Kidney (tissue), 13 donors: ENCODE measurements at regions not wholly inside any gene's neighbourhood (a gene's known extent, or its start where the extent isn't known, plus 50 kb on each side); places are given as distances from the start of the nearest gene placed in this dataset.

Experiments
- DNase-seq, 5 donors: peaks; one replicate each; pipeline ENCODE4 v3.0.0-alpha.2; 2013 to 2020
- FAIRE-seq: peaks from 2 replicates; lab custom pipeline; 2012; peaks lifted over from hg19 to GRCh38; lab: Jason Lieb, UNC
- H3K27ac ChIP-seq, 2 donors: one replicate each; pipeline ENCODE4 v1.7.0; 2013; ENCODE audit warnings: low read depth in 2 of 2, low read length in 2 of 2, inconsistent platforms in 1 of 2
- H3K27me3 ChIP-seq: one replicate; pipeline ENCODE4 v1.7.1; 2013; ENCODE audit warnings: low read length, inconsistent platforms; ENCODE audit not compliant: control insufficient read depth, insufficient read depth
- H3K36me3 ChIP-seq, 3 donors: one replicate each; pipeline versions ENCODE4 v1.7.0 to v1.7.1; 2013; ENCODE audit warnings: low read length in 3 of 3, control low read depth in 1 of 3, inconsistent platforms in 1 of 3; ENCODE audit not compliant: insufficient read depth in 3 of 3, control insufficient read depth in 2 of 3
- H3K4me1 ChIP-seq, 3 donors: one replicate each; pipeline versions ENCODE4 v1.7.0 to v1.7.1; 2013; ENCODE audit warnings: low read length in 3 of 3, inconsistent platforms in 1 of 3, low read depth in 1 of 3; ENCODE audit not compliant: control insufficient read depth in 2 of 3, insufficient read depth in 2 of 3
- H3K4me3 ChIP-seq, 3 donors: one replicate each; pipeline versions ENCODE4 v1.7.0 to v1.8.1; 2013; ENCODE audit warnings: low read length in 3 of 3, control low read depth in 1 of 3, inconsistent platforms in 1 of 3
- H3K9ac ChIP-seq, 3 donors: one replicate each; pipeline versions ENCODE4 v1.7.0 to v1.7.1; 2013; ENCODE audit warnings: low read length in 3 of 3, control low read depth in 1 of 3, inconsistent platforms in 1 of 3
- H3K9me3 ChIP-seq, 3 donors: one replicate each; pipeline versions ENCODE4 v1.7.0 to v1.7.1; 2013; ENCODE audit warnings: low read length in 3 of 3, control low read depth in 1 of 3, inconsistent platforms in 1 of 3; ENCODE audit not compliant: control insufficient read depth in 2 of 3, insufficient read depth in 1 of 3
- intact Hi-C: fragments of 100-400 bp; cut with DNase I; formaldehyde crosslinking; loops from one replicate; pipeline ENCODE4 v1.11.1; 2022
- TF ChIP-seq, protein P1 (sequence below): IDR thresholded peaks from 3 replicates; pipeline ENCODE4 v1.5.1; 2012; ENCODE audit warnings: mild to moderate bottlenecking, moderate library complexity, borderline replicate concordance; ENCODE audit not compliant: insufficient read depth; ENCODE audit errors: extremely low read depth
- donor health status: control.
- donor health status: control.
- donor health status: control.
- donor health status: control.
- donor health status: control.
- donor health status: DM: yes; HTN: yes; CAD: no.
- donor health status: Normal renal cell carcinoma (clear cell type).

DNA sequence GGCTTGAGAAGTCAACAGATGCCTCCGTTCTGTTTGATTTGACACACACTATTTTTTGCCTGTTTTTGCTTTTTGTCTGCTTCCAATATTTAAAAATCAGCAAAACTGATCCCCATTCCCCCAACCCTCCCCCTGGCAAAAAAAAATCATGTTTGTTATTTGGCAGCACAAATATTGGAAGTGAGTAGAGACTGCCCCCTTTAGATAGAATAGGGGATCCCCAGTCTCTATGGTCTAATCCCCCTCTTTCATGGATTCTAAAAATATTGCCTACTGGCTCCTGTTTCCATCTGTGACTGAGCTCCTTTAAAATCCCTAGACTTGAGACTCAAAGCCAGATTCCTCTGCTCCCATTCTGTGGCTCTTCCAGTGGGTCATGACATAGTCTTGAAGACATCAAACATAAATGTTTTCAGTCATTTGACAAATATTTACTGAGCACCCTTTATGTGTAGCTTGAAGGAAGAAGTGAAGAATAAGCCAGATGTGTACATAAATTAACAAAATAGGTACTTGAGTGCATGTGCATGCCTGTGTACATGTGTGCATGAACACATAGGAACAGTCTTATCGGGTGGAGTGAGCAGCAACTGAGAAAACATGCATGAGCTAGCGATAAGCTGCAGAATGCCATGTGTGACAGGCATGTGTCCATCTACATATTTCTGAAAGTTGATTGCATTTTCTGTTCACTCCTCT lies 101.2 kb downstream of the SALL1 start:
- FAIRE-seq (no peak), DNase-seq (no peak)
- H3K9ac ChIP-seq = no peak overlapping the region
- no peaks in the 10 kb centered on the region for H3K9me3 ChIP-seq
- H3K27me3 ChIP-seq = no peaks in the 10 kb centered on the region
- intact Hi-C loops = no loop called here
- H3K4me1 ChIP-seq = peaks cover 0 to 14% (median 9%) of the 10 kb centered on the region in 3 donors
- peak overlapping the region in 1 of 3 donors; percentile 34 for H3K4me3 ChIP-seq
- H3K27ac ChIP-seq = no peak overlapping the region
- no peaks in the 10 kb centered on the region for H3K36me3 ChIP-seq
- TF ChIP-seq, protein P1, sequence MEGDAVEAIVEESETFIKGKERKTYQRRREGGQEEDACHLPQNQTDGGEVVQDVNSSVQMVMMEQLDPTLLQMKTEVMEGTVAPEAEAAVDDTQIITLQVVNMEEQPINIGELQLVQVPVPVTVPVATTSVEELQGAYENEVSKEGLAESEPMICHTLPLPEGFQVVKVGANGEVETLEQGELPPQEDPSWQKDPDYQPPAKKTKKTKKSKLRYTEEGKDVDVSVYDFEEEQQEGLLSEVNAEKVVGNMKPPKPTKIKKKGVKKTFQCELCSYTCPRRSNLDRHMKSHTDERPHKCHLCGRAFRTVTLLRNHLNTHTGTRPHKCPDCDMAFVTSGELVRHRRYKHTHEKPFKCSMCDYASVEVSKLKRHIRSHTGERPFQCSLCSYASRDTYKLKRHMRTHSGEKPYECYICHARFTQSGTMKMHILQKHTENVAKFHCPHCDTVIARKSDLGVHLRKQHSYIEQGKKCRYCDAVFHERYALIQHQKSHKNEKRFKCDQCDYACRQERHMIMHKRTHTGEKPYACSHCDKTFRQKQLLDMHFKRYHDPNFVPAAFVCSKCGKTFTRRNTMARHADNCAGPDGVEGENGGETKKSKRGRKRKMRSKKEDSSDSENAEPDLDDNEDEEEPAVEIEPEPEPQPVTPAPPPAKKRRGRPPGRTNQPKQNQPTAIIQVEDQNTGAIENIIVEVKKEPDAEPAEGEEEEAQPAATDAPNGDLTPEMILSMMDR = no peak

DNA sequence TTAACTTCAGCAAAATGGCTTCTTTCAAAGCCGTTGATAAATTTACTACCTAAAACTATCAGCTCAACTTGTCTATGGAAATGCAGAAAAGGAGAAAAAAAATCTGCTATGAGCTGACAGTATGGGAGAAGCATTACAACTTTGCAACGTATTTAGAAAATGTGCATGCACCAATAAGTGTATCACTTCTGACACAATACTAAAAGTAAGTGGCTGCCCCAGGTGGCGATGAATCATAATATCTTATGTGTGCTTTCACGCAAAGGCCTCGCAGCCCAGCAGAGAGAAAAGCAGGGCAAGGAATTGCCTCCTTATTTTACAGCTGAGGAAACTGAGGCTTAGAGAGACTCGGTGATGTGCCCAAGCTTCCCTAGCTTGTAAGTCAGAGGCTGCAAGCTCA lies 101.8 kb downstream of the SALL1 start:
- no peak for FAIRE-seq
- intact Hi-C loops = no loop called here
- DNase-seq = no peak
- Histone ChIP-seq H3K27ac (no peak overlapping the region), H3K9me3 (no peaks in the 10 kb centered on the region), H3K9ac (no peak overlapping the region), H3K36me3 (no peaks in the 10 kb centered on the region), H3K27me3 (no peaks in the 10 kb centered on the region), H3K4me3 (no peak overlapping the region), H3K4me1 (peaks cover 0 to 14% (median 9%) of the 10 kb centered on the region in 3 donors)
- TF ChIP-seq, protein P1 = no peak

DNA sequence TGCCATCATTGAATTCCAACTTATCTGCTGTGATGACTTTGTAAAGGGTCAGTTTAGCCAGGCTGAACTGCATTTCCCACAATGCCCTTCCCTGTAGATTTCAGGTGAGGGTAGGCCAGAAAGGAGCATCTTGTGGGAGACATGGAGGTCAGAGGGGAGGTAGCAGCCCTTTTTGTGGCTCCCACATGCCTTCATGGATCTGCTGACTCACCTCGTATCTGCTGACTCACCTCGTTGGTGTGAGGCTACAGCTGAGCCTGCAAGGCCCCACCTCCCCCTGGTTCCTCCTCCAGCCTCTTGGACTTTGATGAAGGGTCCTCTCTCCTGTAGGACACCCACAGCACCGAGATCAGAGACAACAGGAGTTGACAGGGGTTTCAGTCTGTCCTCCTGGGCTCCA lies 102.5 kb downstream of the SALL1 start:
- Histone ChIP-seq H3K27me3 (no peaks in the 10 kb centered on the region), H3K9ac (no peak overlapping the region), H3K27ac (no peak overlapping the region), H3K4me1 (peaks cover 0 to 14% (median 9%) of the 10 kb centered on the region in 3 donors), H3K36me3 (no peaks in the 10 kb centered on the region), H3K9me3 (no peaks in the 10 kb centered on the region), H3K4me3 (no peak overlapping the region)
- DNase-seq (no peak), FAIRE-seq (no peak)
- TF ChIP-seq, protein P1 = no peak
- intact Hi-C loops = no loop called here
